ENCODE measurements at regions not wholly inside any gene's neighbourhood (a gene's known extent, or its start where the extent isn't known, plus 50 kb on each side); places are given as distances from the start of the nearest gene placed in this dataset.

- in situ Hi-C loops (cut with MboI; ENCODE audit: low pct_unique_long_range_greater_than_20kb, low sequenced_read_pairs, unreplicated experiment), result no loop called here
- TF ChIP-seq CTCF (IDR thresholded peaks at IDR 0.05; ENCODE audit: extremely low read depth, insufficient read depth, missing control alignments), result no peak
- DNase-seq (ENCODE audit: low spot score), result no peak
These were observed 331.3 kb downstream of the NSG2 start for GRCh38 chr5:174376726-174377373.

- no peak for TF ChIP-seq CTCF (IDR thresholded peaks at IDR 0.05; ENCODE audit: extremely low read depth, insufficient read depth, missing control alignments)
- in situ Hi-C loops (cut with MboI; ENCODE audit: low pct_unique_long_range_greater_than_20kb, low sequenced_read_pairs, unreplicated experiment), result no loop called here
- no peak for DNase-seq (ENCODE audit: low spot score)
These were observed 332.8 kb downstream of the NSG2 start for GRCh38 chr5:174378121-174378874.

- in situ Hi-C loops (cut with MboI; ENCODE audit: low pct_unique_long_range_greater_than_20kb, low sequenced_read_pairs, unreplicated experiment), result no loop called here
- DNase-seq (ENCODE audit: low spot score), result no peak
- TF ChIP-seq CTCF (IDR thresholded peaks at IDR 0.05; ENCODE audit: extremely low read depth, insufficient read depth, missing control alignments), result no peak
These were observed 334.8 kb downstream of the NSG2 start for GRCh38 chr5:174380311-174380710.

- DNase-seq (ENCODE audit: low spot score), result no peak
- TF ChIP-seq CTCF (IDR thresholded peaks at IDR 0.05; ENCODE audit: extremely low read depth, insufficient read depth, missing control alignments), result no peak
- in situ Hi-C loops (cut with MboI; ENCODE audit: low pct_unique_long_range_greater_than_20kb, low sequenced_read_pairs, unreplicated experiment), result no loop called here
These were observed 335.7 kb downstream of the NSG2 start for GRCh38 chr5:174381241-174381640.

- in situ Hi-C loops (cut with MboI; ENCODE audit: low pct_unique_long_range_greater_than_20kb, low sequenced_read_pairs, unreplicated experiment), result no loop called here
- DNase-seq (ENCODE audit: low spot score), result no peak
- no peak for TF ChIP-seq CTCF (IDR thresholded peaks at IDR 0.05; ENCODE audit: extremely low read depth, insufficient read depth, missing control alignments)
These were observed 338.0 kb downstream of the NSG2 start for GRCh38 chr5:174383210-174384167.

GRCh38 chr5:174384509-174384947 is 339.0 kb downstream of the NSG2 start:
- DNase-seq (ENCODE audit: low spot score), result no peak
- TF ChIP-seq CTCF (IDR thresholded peaks at IDR 0.05; ENCODE audit: extremely low read depth, insufficient read depth, missing control alignments), result no peak

More at GRCh38 chr5:174384509-174384947, 339.0 kb downstream of the NSG2 start:
- in situ Hi-C loops (cut with MboI; ENCODE audit: low pct_unique_long_range_greater_than_20kb, low sequenced_read_pairs, unreplicated experiment), result no loop called here
